ENCODE measurements at regions not wholly inside any gene's neighbourhood (a gene's known extent, or its start where the extent isn't known, plus 50 kb on each side); places are given as distances from the start of the nearest gene placed in this dataset.
"Not testable (repeated sequence)": the region's sequence is repeated elsewhere in the genome, so short reads cannot be mapped to it uniquely, and the experiment has no call there.

GRCh38 chr21:9881430-9881829, 640.0 kb upstream of the TPTE start:
- TF ChIP-seq CTCF (IDR thresholded peaks at IDR 0.05; ENCODE audit: insufficient read depth, low read length, poor library complexity, severe bottlenecking); EZH2phosphoT487 (conservative IDR thresholded peaks at IDR 0.05; ENCODE audit: low read length): not testable (repeated sequence)
